ENCODE measurements at regions not wholly inside any gene's neighbourhood (a gene's known extent, or its start where the extent isn't known, plus 50 kb on each side); places are given as distances from the start of the nearest gene placed in this dataset.

GRCh38 chr6:145475794-145476396 is 259.4 kb downstream of the EPM2A start:
- DNase-seq = no peak

GRCh38 chr6:145480024-145480423 is 255.3 kb downstream of the EPM2A start:
- DNase-seq = no peak

- DNase-seq = peak; percentile 83
Observed at GRCh38 chr6:145483191-145483996, 251.9 kb downstream of the EPM2A start.

- DNase-seq = no peak
Observed at GRCh38 chr6:145485288-145485687, 250.0 kb downstream of the EPM2A start.

GRCh38 chr6:145486306-145486705 is 249.0 kb downstream of the EPM2A start:
- DNase-seq = no peak

GRCh38 chr6:145489583-145489982 is 245.7 kb downstream of the EPM2A start:
- DNase-seq = no peak

GRCh38 chr6:145490068-145490467 is 245.3 kb downstream of the EPM2A start:
- no peak for DNase-seq

GRCh38 chr6:145491126-145491525 is 244.2 kb downstream of the EPM2A start:
- no peak for DNase-seq

- no peak for DNase-seq
Observed at GRCh38 chr6:145497006-145497405, 238.3 kb downstream of the EPM2A start.

- DNase-seq = no peak
Observed at GRCh38 chr6:145498425-145498824, 236.9 kb downstream of the EPM2A start.

- DNase-seq = no peak
Observed at GRCh38 chr6:145502416-145502815, 232.9 kb downstream of the EPM2A start.

GRCh38 chr6:145506136-145506535 is 229.2 kb downstream of the EPM2A start:
- DNase-seq = no peak

- DNase-seq = no peak
Observed at GRCh38 chr6:145506565-145506964, 228.8 kb downstream of the EPM2A start.

GRCh38 chr6:145507239-145507638 is 228.1 kb downstream of the EPM2A start:
- peak; percentile 75 for DNase-seq

GRCh38 chr6:145508107-145508506 is 227.2 kb downstream of the EPM2A start:
- DNase-seq = peak; percentile 26

GRCh38 chr6:145517492-145517891 is 217.8 kb downstream of the EPM2A start:
- DNase-seq = no peak

GRCh38 chr6:145525038-145525437 is 210.3 kb downstream of the EPM2A start:
- no peak for DNase-seq

GRCh38 chr6:145529582-145529981 is 205.7 kb downstream of the EPM2A start:
- DNase-seq = no peak

GRCh38 chr6:145530454-145530853 is 204.9 kb downstream of the EPM2A start:
- DNase-seq = no peak

GRCh38 chr6:145531032-145531431 is 204.3 kb downstream of the EPM2A start:
- DNase-seq = no peak

- DNase-seq = no peak
Observed at GRCh38 chr6:145531822-145532221, 203.5 kb downstream of the EPM2A start.

GRCh38 chr6:145532361-145532760 is 203.0 kb downstream of the EPM2A start:
- no peak for DNase-seq

- no peak for DNase-seq
Observed at GRCh38 chr6:145534989-145535388, 200.3 kb downstream of the EPM2A start.

- no peak for DNase-seq
Observed at GRCh38 chr6:145538989-145539388, 196.3 kb downstream of the EPM2A start.

GRCh38 chr6:145539831-145540230 is 195.5 kb downstream of the EPM2A start:
- peak; percentile 41 for DNase-seq

Data from NCI-H226 (cell line).